ENCODE measurements at regions not wholly inside any gene's neighbourhood (a gene's known extent, or its start where the extent isn't known, plus 50 kb on each side); places are given as distances from the start of the nearest gene placed in this dataset.

DNA sequence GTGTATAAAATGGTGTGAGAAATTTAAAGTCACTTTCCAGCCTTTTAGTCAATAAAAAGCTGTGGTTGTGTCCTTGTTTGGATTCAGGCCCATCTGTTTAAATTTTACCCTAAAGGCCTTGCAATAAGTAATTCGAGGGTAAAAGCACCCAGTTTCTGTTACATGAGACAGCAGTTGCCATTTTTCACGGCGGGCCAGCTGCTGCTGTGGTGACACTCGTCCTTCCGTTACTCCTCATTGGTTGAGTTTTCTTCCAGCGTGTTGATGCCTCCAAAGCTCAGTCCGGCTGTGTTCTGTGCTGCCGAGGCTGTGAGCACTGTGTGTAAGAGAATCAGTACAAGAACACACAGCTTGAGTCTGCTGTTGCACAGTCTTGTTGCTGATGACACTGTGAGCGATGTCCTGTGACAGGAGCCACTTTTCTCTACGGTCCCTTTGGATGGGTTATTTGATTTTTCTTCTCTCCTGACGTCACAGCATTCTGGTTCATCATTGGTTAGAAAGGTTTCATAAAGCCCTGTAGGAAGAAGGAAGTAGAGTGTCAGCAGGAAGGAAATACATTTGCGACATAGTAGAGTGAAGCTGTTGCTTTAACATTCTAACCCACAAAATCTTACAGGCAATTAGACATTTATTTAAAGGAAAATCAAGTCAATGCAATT, 602.5 kb upstream of the ARGLU1 start:
- TF ChIP-seq, protein P1, sequence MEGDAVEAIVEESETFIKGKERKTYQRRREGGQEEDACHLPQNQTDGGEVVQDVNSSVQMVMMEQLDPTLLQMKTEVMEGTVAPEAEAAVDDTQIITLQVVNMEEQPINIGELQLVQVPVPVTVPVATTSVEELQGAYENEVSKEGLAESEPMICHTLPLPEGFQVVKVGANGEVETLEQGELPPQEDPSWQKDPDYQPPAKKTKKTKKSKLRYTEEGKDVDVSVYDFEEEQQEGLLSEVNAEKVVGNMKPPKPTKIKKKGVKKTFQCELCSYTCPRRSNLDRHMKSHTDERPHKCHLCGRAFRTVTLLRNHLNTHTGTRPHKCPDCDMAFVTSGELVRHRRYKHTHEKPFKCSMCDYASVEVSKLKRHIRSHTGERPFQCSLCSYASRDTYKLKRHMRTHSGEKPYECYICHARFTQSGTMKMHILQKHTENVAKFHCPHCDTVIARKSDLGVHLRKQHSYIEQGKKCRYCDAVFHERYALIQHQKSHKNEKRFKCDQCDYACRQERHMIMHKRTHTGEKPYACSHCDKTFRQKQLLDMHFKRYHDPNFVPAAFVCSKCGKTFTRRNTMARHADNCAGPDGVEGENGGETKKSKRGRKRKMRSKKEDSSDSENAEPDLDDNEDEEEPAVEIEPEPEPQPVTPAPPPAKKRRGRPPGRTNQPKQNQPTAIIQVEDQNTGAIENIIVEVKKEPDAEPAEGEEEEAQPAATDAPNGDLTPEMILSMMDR (IDR thresholded peaks at IDR 0.05) = no peak
- TF ChIP-seq POLR2A (IDR thresholded peaks at IDR 0.05) = no peak
